ENCODE measurements at regions not wholly inside any gene's neighbourhood (a gene's known extent, or its start where the extent isn't known, plus 50 kb on each side); places are given as distances from the start of the nearest gene placed in this dataset.

GRCh38 chr11:116598036-116598435 is 174.8 kb downstream of the BUD13 start:
- DNase-seq = no peak

DNA sequence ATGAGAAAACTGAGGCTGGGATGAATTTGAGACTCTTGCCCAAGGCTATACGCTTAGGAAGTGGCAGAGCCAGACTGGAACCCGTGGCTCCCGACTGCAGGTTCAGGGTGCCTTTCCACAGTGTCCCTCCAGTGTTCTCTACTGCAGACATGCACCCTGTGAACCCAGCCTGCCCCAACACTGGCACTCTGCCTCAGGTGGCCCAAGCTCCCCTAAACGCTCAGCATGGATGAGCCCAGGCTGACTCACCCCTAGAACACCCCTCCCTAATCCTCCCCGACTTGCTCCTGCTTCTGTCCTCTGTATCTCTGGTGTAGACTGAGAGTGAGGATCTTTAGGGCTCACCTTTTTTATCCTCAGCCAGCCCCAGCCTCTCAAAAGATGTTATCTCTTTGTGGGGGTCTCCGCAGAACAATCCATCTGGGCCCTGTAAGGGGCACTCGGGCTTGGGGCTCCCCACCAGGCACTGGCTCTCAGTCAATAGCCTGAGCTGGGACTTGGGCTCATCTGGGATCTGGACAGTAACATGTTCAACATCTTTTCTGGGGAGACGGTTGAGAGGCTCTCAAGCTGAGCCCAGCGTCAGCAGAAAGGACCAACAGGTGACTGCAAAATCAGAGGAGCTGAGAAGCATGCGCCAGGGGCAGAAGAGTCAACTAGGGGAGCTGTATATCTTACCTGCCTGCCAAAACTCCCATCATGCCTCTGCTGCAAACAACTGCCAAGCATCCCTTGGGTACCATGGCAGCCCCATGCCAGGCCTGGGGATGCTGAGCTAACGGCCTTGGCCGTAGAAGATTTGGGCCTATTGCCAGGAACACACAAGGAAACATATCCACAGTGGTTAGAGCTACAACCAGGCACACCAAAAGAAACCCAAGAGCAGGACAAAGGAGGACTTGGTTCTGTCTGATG is 176.2 kb downstream of the BUD13 start:
- DNase-seq = no peak

GRCh38 chr11:116595305-116595880 is 177.4 kb downstream of the BUD13 start:
- no peak for DNase-seq

DNA sequence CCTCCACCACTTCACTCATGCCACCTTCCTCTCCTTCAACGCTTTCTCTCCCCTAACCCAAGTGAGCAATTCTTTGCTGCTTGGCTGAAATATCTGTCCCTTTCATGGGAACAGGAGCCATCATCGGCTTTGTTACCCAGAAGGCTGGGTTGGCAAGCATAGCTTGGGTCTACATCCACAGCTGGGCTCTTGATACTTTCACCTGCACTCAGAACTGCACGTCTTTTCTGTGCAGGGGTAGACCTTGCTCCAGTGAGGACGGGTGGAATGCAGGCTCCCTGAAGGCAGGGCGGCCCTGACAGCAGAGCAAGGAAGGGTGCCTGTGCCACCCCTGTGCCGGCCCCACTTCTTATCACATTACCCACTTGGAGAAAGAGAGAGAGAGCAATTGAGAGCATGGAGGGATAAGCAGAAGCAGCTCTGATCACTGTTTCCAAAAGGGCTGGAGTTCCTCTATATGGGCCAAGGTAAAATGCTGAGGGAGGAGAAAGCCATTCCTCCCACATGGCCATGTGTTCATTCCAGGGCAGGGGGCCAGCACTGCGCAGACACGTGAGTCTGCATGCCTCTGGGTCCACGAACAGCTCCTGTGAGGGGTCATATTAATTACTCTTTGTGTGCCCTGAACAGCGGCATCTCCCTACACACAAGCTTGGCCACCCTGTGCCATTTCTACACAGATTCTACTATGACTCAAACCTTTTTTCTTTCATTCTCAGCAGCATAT is 181.8 kb downstream of the BUD13 start:
- no peak for DNase-seq

GRCh38 chr11:116589402-116589801 is 183.4 kb downstream of the BUD13 start:
- no peak for DNase-seq

- DNase-seq = no peak
Observed at GRCh38 chr11:116586392-116586791, 186.4 kb downstream of the BUD13 start.

DNA sequence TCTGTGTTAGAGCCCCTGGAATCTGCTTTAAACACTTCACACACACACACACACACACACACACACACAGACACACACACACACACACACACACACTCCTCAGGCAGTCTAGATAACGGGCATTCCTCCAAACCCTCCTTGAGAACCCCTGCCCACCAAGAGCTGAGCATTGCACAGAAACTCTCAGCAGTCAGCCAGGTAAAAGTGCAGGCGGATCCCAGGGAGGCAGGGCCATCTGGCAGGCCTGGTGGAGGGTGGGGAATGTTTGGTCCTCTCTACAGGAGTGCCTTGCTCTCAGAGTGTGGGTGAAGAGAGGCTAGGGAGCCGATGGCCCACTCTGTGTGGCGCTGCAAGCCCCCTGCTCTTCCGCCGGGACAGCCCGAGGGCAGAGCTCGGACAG is 190.2 kb downstream of the BUD13 start:
- DNase-seq = no peak

- no peak for DNase-seq
Observed at GRCh38 chr11:116581349-116581748, 191.4 kb downstream of the BUD13 start.

DNA sequence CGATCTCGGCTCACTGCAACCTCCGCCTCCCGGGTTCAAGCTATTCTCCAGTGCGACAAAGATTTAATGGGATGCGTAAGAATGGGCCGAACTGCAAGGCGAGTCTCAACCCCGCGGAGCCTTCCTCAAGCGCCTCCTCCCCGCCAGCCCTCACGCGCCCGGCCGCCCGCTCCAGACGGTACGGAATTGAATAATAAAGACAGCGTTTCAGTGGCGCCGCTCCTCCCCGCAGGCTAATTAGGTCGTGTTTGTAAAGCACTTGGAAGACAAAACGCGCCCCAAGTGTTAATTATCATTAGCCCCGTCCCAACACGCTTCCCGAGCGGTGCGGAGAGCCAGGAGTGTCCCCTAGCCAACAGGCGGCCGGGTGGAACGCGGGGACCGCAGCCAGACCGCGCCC is 192.0 kb downstream of the BUD13 start:
- DNase-seq = no peak

DNA sequence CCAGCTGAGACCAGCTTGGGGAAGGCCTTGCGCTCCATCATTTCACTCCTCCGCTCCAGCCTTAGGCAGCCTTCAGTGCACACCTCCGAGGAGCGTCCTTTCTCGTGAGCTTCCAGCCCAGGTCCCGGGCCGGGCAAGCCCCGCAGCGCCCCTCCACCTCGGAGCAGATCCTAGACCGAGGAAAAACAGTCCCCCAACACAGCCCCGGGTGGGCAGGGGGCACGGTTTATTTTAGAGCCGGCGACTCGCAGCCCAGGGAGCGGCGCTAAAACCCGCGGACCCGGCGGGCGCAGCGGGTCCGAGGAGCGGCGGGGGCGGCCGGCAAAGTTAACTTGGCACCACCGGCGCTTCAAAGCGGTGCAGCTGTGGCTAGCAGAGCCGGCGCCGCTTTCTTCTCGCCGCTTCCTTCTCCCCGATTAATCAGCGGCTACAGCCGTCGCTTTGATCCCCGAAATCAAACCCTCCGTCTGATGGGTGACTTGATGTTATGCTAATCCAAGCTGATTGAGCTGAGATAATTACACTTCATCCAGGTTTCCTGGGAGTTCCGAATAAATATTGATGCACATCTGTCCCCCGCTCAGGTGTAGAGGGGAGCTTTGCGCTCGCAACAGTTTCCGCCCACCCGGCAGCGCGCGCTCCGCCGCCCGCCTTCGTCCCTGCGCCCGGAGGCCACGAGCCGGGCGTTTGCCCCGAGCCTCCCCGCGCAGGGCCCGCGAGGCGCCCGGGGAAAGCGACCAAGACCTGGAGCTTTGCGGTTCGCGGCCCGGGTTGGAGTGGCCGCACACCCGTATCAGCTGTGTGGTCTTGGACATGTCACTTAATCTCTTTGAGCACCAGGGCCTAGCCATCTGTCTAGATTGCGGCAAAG is 192.7 kb downstream of the BUD13 start:
- no peak for DNase-seq

DNA sequence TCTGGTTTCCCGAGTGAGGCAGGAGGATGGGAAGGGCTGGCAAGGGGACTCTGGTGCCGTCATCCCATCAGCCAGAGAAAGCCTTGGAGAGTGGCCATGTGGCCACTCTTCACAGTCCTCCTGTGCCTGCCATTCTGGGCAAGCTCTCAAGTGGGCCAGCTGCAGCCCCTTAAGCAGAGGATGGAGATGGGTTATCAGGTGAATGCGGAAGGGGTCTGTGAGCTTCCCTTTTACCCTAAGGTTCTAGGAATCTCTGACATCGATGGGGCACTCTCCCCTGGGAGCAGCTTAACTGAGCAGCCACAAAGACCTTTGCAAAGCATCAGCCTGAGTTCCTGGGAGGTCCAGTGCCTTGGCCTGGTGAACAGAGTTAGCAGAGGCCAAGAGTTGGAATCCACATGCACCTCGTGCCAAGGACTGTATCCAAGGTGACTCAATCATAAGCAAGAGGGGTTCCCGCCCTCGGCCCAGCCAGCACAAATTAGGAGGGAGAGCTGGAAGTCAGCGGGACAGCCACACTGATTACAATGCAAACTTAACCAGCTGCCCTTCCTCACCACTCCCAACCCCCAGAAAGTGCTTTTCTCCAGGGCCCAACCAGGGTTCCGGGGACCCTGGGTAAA is 193.6 kb downstream of the BUD13 start:
- DNase-seq = no peak

DNA sequence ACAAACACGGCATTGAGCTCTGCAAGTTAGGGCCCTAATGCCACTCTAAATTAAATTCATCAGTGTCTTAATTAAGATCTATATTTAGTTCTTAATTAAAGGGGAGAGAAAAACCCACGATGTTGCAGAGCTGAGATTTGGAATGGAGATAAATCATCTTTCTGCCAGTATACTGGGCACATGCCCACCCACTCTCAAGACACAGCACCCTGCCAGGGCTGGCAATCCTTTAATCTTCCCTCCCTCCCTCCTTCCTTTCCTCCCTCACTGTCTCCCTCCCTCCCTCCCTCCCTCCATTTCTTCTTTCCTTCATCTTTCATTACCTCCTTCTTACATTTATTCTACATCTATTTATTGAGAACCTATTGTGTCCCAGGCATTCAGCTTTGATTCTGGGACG is 194.8 kb downstream of the BUD13 start:
- no peak for DNase-seq

GRCh38 chr11:116577273-116577672 is 195.5 kb downstream of the BUD13 start:
- DNase-seq = no peak

DNA sequence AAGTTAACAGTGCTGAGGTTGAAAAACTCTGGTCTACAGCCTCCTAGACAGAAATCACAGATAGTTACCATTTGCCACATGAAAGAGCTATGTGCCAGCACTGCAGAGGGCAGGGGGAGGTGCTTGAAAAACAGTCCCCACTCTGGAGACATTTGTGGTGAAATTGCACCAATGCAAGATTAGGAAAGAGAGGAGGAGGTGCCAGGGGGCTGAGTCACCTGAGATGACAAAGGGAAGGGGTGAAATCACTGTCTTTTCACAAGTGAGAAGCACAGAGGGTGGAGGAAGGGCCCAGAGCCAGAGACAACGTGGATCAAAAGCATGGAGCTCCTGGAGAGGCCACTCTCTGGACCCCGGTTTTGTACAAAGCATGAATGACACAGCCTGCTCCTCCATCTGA is 196.3 kb downstream of the BUD13 start:
- peak; percentile 8 for DNase-seq

DNA sequence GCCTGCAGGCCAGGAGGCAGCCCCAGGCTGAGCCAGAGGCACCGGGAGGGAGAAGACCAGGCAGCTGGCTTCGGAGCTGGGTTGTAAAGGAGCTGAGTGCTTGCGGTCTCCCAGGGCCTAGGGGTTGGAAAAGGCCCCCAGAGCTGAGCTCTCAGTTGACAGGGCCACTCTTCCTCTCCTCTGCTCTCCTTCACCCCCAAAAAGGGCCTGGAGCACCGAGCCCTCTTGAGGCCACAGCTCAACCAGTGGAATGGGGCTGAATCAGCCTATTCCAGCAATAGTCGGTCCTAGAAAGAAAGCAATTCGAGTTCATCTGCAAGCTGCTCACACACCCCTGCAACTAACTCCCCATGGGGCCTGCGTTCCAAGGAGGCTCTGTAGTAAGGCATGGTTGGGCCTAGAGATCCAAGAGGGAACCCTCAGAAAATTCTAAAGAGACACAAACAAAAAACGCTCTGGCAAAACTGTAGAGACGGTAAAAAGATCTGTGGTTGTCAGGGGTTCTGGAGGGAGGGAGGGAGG is 205.0 kb downstream of the BUD13 start:
- no peak for DNase-seq

DNA sequence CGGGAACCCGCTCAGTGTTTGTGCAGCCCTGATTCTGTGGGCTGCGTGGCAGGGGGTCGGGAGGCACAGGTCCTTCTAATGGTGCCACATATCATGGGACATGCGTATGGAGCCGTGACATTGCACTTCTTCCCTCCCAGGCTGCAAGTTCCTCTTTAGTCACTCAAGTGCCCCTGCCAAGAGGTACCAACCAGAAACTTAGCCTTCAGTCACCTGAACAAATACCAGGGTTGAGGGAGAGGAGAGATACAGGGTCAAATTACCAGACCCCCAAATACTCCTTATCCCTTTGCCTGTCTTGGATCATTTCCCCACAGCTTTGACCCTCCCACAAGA is 209.1 kb downstream of the BUD13 start:
- no peak for DNase-seq

GRCh38 chr11:116563028-116563711 is 209.6 kb downstream of the BUD13 start:
- DNase-seq = peak; percentile 40

GRCh38 chr11:116560589-116560988 is 212.2 kb downstream of the BUD13 start:
- no peak for DNase-seq

DNA sequence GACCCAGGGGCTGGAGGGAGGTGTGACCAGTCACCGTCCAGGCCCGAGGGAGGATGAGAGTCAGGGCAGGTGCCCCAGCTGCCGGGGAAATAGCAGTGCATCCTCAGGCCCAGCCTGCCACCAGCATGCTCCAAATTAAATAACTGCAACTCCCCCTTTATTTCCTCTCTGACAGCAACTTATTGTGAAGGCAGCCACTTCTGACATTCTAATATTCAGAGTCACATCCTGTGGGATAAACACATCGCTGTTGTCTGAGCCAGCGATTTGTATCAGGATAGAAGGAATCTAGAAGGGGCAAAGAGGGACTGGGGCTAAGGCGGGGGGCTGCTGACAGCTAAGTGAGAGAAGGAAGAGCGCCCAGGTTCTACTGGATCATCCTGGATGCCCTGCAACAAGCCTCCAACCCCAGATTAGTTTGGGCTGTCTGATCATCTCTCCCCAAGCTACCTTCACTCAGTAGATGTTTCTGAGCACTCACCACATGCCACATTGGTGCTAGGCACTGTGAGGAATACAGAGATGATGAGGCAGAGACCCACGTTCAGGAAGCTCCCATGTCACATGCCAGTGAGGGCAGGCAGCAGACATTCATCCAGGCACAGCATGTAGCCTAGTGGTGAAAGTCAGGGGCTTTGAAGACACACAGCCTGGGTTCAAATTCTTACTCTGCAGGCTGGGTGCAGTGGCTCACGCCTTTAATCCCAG is 214.1 kb downstream of the BUD13 start:
- DNase-seq = peak; percentile 72

DNA sequence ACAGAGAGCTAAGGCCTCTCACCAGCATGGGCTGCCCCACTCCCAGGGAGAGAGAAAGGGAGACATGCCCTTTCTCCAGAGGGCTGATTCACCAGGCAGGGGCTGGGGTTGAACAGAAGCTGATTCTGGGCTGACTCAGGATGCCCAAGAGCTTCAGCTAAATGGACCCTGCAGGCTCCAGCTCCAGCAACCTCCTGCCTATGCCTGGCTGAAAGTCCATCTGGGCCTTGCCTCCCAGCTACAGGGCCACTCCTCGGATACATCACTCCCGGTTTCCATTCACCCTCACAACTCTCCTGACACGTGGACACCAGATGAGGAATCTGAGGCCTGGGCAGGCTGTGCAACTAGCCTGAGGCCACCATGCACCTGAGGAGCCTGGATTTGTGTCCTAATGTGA is 215.5 kb downstream of the BUD13 start:
- DNase-seq = peak; percentile 57

DNA sequence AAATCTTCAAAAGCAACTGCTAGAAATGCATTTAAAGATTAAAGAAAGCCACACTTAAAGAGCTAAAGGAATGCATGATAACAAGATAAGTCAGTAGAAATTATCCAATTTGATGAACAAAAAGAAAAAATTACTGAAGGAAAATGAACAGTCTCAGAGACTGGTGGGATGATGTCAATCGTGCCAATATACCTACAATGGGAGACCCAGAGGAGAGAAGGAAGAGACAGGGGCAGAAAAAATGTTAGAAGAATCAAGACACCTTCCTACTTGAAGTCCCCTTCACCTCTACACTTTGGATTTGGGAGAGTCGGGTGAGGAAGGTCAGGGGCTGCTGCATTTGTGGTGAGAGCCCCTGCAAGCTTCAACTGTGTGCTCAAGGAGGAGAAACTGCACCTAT is 216.3 kb downstream of the BUD13 start:
- no peak for DNase-seq

All from EL (cell line).